T-cell (primary cell): ENCODE measurements at regions not wholly inside any gene's neighbourhood (a gene's known extent, or its start where the extent isn't known, plus 50 kb on each side); places are given as distances from the start of the nearest gene placed in this dataset.
"Not testable (repeated sequence)": the region's sequence is repeated elsewhere in the genome, so short reads cannot be mapped to it uniquely, and the experiment has no call there.

ENCODE experiments used
- ATAC-seq, 4 experiments: fragments of 200-7000 bp in 3 of 4; fragments of 150-1000 bp in 1 of 4; cut with Tn5 transposase; replicated peaks in 1 of 4; 1 replicate in 3 of 4; 2 replicates in 1 of 4; pipeline ENCODE4 v1.10.0; 2021; ENCODE audit warnings: moderate library complexity in 3 of 4, mild to moderate bottlenecking in 2 of 4, moderate number of reproducible peaks in 1 of 4
- CTCF ChIA-PET, 2 donors: fragments of 300-600 bp; sonication (Branson Sonifier 250); formaldehyde crosslinking; loops; one replicate each; lab custom pipeline; 2022; ENCODE audit warnings: antibody characterized with exemption in 2 of 2; lab: Charles Lee
- POLR2A ChIA-PET, 2 donors: fragments of 300-600 bp; sonication (Branson Sonifier 250); formaldehyde crosslinking; loops; one replicate each; lab custom pipeline; 2022; ENCODE audit warnings: antibody characterized with exemption in 2 of 2; lab: Charles Lee
- DNase-seq, 35 experiments: peaks; one replicate each; pipeline versions ENCODE4 v3.0.0 to v3.0.0-alpha.2; 2013 to 2023
- H3K27ac ChIP-seq: one replicate; pipeline ENCODE4 v1.5.1; 2013; ENCODE audit warnings: low read length
- H3K27me3 ChIP-seq, 2 experiments: replicated peaks in 1 of 2; 1 replicate in 1 of 2; 2 replicates in 1 of 2; pipeline versions ENCODE4 v1.6.1 to v1.7.0; 2013; ENCODE audit warnings: low read length in 1 of 2, mixed read lengths in 1 of 2; ENCODE audit not compliant: control insufficient read depth in 2 of 2, insufficient read depth in 2 of 2; ENCODE audit errors: extremely low read depth in 1 of 2
- H3K36me3 ChIP-seq, 2 donors: 1 replicate in 1 of 2; 2 replicates in 1 of 2; pipeline versions ENCODE4 v1.6.1 to v1.7.0; 2013; ENCODE audit warnings: low read length in 1 of 2; ENCODE audit not compliant: control insufficient read depth in 2 of 2, insufficient read depth in 1 of 2; ENCODE audit errors: extremely low read depth in 1 of 2
- H3K4me1 ChIP-seq, 2 experiments: 1 replicate in 1 of 2; 2 replicates in 1 of 2; pipeline versions ENCODE4 v1.6.1 to v1.7.0; 2013; ENCODE audit warnings: low read length in 2 of 2, mixed read lengths in 1 of 2; ENCODE audit not compliant: insufficient read depth in 2 of 2, control insufficient read depth in 1 of 2; ENCODE audit errors: extremely low read depth in 1 of 2
- H3K4me3 ChIP-seq, 2 donors: 1 replicate in 1 of 2; 2 replicates in 1 of 2; pipeline versions ENCODE4 v1.5.1 to v1.7.0; 2013; ENCODE audit warnings: mild to moderate bottlenecking in 2 of 2, low read length in 1 of 2, moderate library complexity in 1 of 2; ENCODE audit not compliant: control insufficient read depth in 1 of 2; ENCODE audit errors: extremely low read depth in 1 of 2
- H3K9me3 ChIP-seq: 2 replicates; pipeline ENCODE4 v1.7.0; 2013
- H3K27ac Mint-ChIP-seq, 2 donors: one replicate each; pipeline ENCODE4 v1.8.0; 2020 to 2021; ENCODE audit warnings: mild to moderate bottlenecking in 2 of 2, mixed read lengths in 2 of 2
- H3K27me3 Mint-ChIP-seq, 2 donors: one replicate each; pipeline ENCODE4 v1.8.0; 2021 to 2022; ENCODE audit warnings: mixed read lengths in 2 of 2
- H3K36me3 Mint-ChIP-seq: one replicate; pipeline ENCODE4 v1.8.0; 2021; ENCODE audit warnings: mixed read lengths
- H3K4me1 Mint-ChIP-seq, 3 donors: one replicate each; pipeline ENCODE4 v1.8.0; 2020 to 2022; ENCODE audit warnings: mixed read lengths in 3 of 3, mild to moderate bottlenecking in 1 of 3
- H3K4me3 Mint-ChIP-seq, 3 donors: one replicate each; pipeline ENCODE4 v1.8.0; 2020 to 2022; ENCODE audit warnings: mild to moderate bottlenecking in 3 of 3, mixed read lengths in 3 of 3, moderate library complexity in 3 of 3
- H3K9me3 Mint-ChIP-seq, 3 donors: one replicate each; pipeline ENCODE4 v1.8.0; 2020 to 2022; ENCODE audit warnings: mixed read lengths in 3 of 3
- WGBS: methylation state at CpG from one replicate; pipeline ENCODE4 v1.1.5; 2013; ENCODE audit warnings: missing lambda C conversion rate; ENCODE audit not compliant: insufficient coverage; 5-methylcytosine and 5-hydroxymethylcytosine counted together

- DNase-seq (no peak), ATAC-seq (no peak)
- H3K27me3 Mint-ChIP-seq: peaks cover 14 to 21% of the 10 kb centered on the region in 2 donors
- no peak overlapping the region for H3K27ac Mint-ChIP-seq
- Histone ChIP-seq H3K36me3 (no peaks in the 10 kb centered on the region), H3K27me3 (peaks cover 0 to 5% of the 10 kb centered on the region in 2 experiments), H3K9me3 (no peaks in the 10 kb centered on the region), H3K27ac (no peak overlapping the region), H3K4me1 (no peaks in the 10 kb centered on the region), H3K4me3 (no peak overlapping the region)
- no peaks in the 10 kb centered on the region for H3K4me1 Mint-ChIP-seq
- no peaks in the 10 kb centered on the region for H3K9me3 Mint-ChIP-seq
- POLR2A ChIA-PET: no interaction called here
- no peaks in the 10 kb centered on the region for H3K36me3 Mint-ChIP-seq
- no peak overlapping the region for H3K4me3 Mint-ChIP-seq
- CTCF ChIA-PET: no interaction called here
- WGBS: 93% methylated on average over 2 of the region's 3 CpGs
These were observed 102.1 kb upstream of the GPR6 start for GRCh38 chr6:109875973-109876372.

GRCh38 chr6:109877028-109878004 lies 100.8 kb upstream of the GPR6 start:
- H3K4me1 Mint-ChIP-seq: no peaks in the 10 kb centered on the region
- peaks cover 4 to 5% (median 5%) of the 10 kb centered on the region in 3 donors for H3K9me3 Mint-ChIP-seq
- Histone ChIP-seq H3K27me3 (peaks cover 0 to 5% of the 10 kb centered on the region in 2 experiments), H3K27ac (no peak overlapping the region), H3K9me3 (no peaks in the 10 kb centered on the region), H3K36me3 (no peaks in the 10 kb centered on the region), H3K4me1 (no peaks in the 10 kb centered on the region), H3K4me3 (no peak overlapping the region)
- DNase-seq (no peak), ATAC-seq (no peak)
- H3K27ac Mint-ChIP-seq: no peak overlapping the region
- no peak overlapping the region for H3K4me3 Mint-ChIP-seq
- POLR2A ChIA-PET: no interaction called here
- peaks cover 14 to 21% of the 10 kb centered on the region in 2 donors for H3K27me3 Mint-ChIP-seq
- CTCF ChIA-PET: interaction anchor here in 1 of 2 donors (0.6 kb wide), 1 partner anchor 642 kb away, joined by 4 read pairs; no protein-coding TSS in a partner anchor
- no peaks in the 10 kb centered on the region for H3K36me3 Mint-ChIP-seq
- 78% methylated on average over 4 of the region's 10 CpGs for WGBS

- H3K27me3 ChIP-seq, CTCF ChIA-PET, H3K4me3 Mint-ChIP-seq, H3K36me3 Mint-ChIP-seq, H3K27ac Mint-ChIP-seq, H3K27ac ChIP-seq, H3K9me3 ChIP-seq, POLR2A ChIA-PET, DNase-seq, H3K36me3 ChIP-seq, ATAC-seq, H3K9me3 Mint-ChIP-seq, H3K4me3 ChIP-seq, H3K4me1 Mint-ChIP-seq, H3K4me1 ChIP-seq: not testable (repeated sequence)
- no CpG with 5 or more reads among the region's 9 CpGs for WGBS
- H3K27me3 Mint-ChIP-seq: peaks cover 14 to 21% of the 10 kb centered on the region in 2 donors
These were observed 100.0 kb upstream of the GPR6 start for GRCh38 chr6:109878005-109878690.

GRCh38 chr6:109879081-109879480 lies 99.0 kb upstream of the GPR6 start:
- H3K4me3 Mint-ChIP-seq, H3K36me3 ChIP-seq, ATAC-seq, H3K9me3 Mint-ChIP-seq, H3K4me1 Mint-ChIP-seq, H3K9me3 ChIP-seq, POLR2A ChIA-PET, H3K27ac Mint-ChIP-seq, H3K4me1 ChIP-seq, H3K27ac ChIP-seq, H3K36me3 Mint-ChIP-seq, DNase-seq, H3K4me3 ChIP-seq, CTCF ChIA-PET, H3K27me3 ChIP-seq: not testable (repeated sequence)
- 30% methylated on average over 2 of the region's 5 CpGs for WGBS
- H3K27me3 Mint-ChIP-seq: peaks cover 14 to 21% of the 10 kb centered on the region in 2 donors

GRCh38 chr6:109879521-109879920 lies 98.6 kb upstream of the GPR6 start:
- WGBS: 92% methylated on average over 15 of the region's 15 CpGs

GRCh38 chr6:109881069-109881468 lies 97.0 kb upstream of the GPR6 start:
- POLR2A ChIA-PET, H3K36me3 Mint-ChIP-seq, H3K27ac Mint-ChIP-seq, H3K27me3 ChIP-seq, H3K4me1 ChIP-seq, H3K4me3 ChIP-seq, DNase-seq, CTCF ChIA-PET, H3K4me3 Mint-ChIP-seq, H3K9me3 Mint-ChIP-seq, ATAC-seq, H3K27ac ChIP-seq, H3K36me3 ChIP-seq, H3K9me3 ChIP-seq, H3K4me1 Mint-ChIP-seq: not testable (repeated sequence)
- peaks cover 14 to 19% of the 10 kb centered on the region in 2 donors for H3K27me3 Mint-ChIP-seq
- 80% methylated on average over 15 of the region's 19 CpGs for WGBS

More at GRCh38 chr6:109879521-109879920, 98.6 kb upstream of the GPR6 start:
- Histone ChIP-seq H3K4me3 (no peak overlapping the region), H3K4me1 (no peaks in the 10 kb centered on the region), H3K9me3 (no peaks in the 10 kb centered on the region), H3K27me3 (peaks cover 0 to 3% of the 10 kb centered on the region in 2 experiments), H3K27ac (no peak overlapping the region), H3K36me3 (no peaks in the 10 kb centered on the region)
- Mint-ChIP-seq H3K4me3 (no peak overlapping the region), H3K27me3 (peaks cover 14 to 21% of the 10 kb centered on the region in 2 donors), H3K4me1 (no peaks in the 10 kb centered on the region), H3K9me3 (peaks cover 4 to 5% (median 5%) of the 10 kb centered on the region in 3 donors), H3K27ac (no peak overlapping the region), H3K36me3 (no peaks in the 10 kb centered on the region)
- ChIA-PET POLR2A (no interaction called here), CTCF (no interaction called here)
- ATAC-seq (no peak), DNase-seq (no peak)
